ENCODE measurements at regions not wholly inside any gene's neighbourhood (a gene's known extent, or its start where the extent isn't known, plus 50 kb on each side); places are given as distances from the start of the nearest gene placed in this dataset.

- H3K27me3 ChIP-seq (ENCODE audit: control insufficient read depth in 1 of 2, insufficient read depth in 2 of 2, low read length in 2 of 2) = 0 out of 5 replicates have a peak, but pooled peaks cover 0 to 2% of the 10 kb centered on the region in 2 experiments
- H3K36me3 ChIP-seq (replicated peaks in 1 of 2; ENCODE audit: control insufficient read depth in 1 of 2, insufficient read depth in 2 of 2, low read length in 2 of 2) = no peaks in the 10 kb centered on the region
- ATAC-seq (no peak), DNase-seq (ENCODE audit: low spot score) (no peak), FAIRE-seq (no peak)
- no peak overlapping the region for H3K4me2 ChIP-seq (ENCODE audit: low read depth, low read length)
- H3K4me3 ChIP-seq (replicated peaks in 1 of 3; ENCODE audit: insufficient read depth in 1 of 3, low read depth in 2 of 3, low read length in 3 of 3) = no peak overlapping the region
- H3K27ac ChIP-seq (ENCODE audit: extremely low read length, insufficient read depth, low read length) = no peak overlapping the region
- ChIA-PET CTCF (ENCODE audit: low intra/inter-chr PET ratio, low total read pairs) (no interaction called here), POLR2A (no interaction called here)
- H3K9ac ChIP-seq (ENCODE audit: insufficient read depth, low read depth, low read length) = no peak overlapping the region
- H4K20me1 ChIP-seq (ENCODE audit: insufficient read depth, low read length) = no peaks in the 10 kb centered on the region
- H3K4me1 ChIP-seq (ENCODE audit: insufficient read depth, low read length) = no peaks in the 10 kb centered on the region
- WGBS (ENCODE audit: low lambda C conversion rate) = 15% methylated on average over 6 of the region's 6 CpGs
- no peaks in the 10 kb centered on the region for H3K79me2 ChIP-seq (ENCODE audit: insufficient read depth, low read length)
- no TSS peak for BruUV-seq (replicated peaks)
- TF ChIP-seq SRSF4 (IDR thresholded peaks at IDR 0.05; ENCODE audit: low read depth, low read length, poor library complexity, severe bottlenecking) = no peak
- intact Hi-C loops (cut with micrococcal nuclease; ENCODE audit: unreplicated experiment) (no loop called here), in situ Hi-C loops (cut with HindIII; ENCODE audit: extremely low pct_ligation_motif_present, low pct_unique_long_range_greater_than_20kb) (no loop called here)
- no peaks in the 10 kb centered on the region for H3K9me3 ChIP-seq (ENCODE audit: low read length)
- no peak overlapping the region for H2AFZ ChIP-seq (ENCODE audit: low read length)
These were observed 130.4 kb upstream of the BMPER start for GRCh38 chr7:33774762-33775523.

- no peaks in the 10 kb centered on the region for H3K4me1 ChIP-seq (ENCODE audit: insufficient read depth, low read length)
- H2AFZ ChIP-seq (ENCODE audit: low read length) = no peak overlapping the region
- no peaks in the 10 kb centered on the region for H4K20me1 ChIP-seq (ENCODE audit: insufficient read depth, low read length)
- H3K9ac ChIP-seq (ENCODE audit: insufficient read depth, low read depth, low read length) = no peak overlapping the region
- H3K79me2 ChIP-seq (ENCODE audit: insufficient read depth, low read length) = no peaks in the 10 kb centered on the region
- H3K36me3 ChIP-seq (replicated peaks in 1 of 2; ENCODE audit: control insufficient read depth in 1 of 2, insufficient read depth in 2 of 2, low read length in 2 of 2) = no peaks in the 10 kb centered on the region
- no peak for FAIRE-seq
- no peaks in the 10 kb centered on the region for H3K9me3 ChIP-seq (ENCODE audit: low read length)
- no peak overlapping the region for H3K4me3 ChIP-seq (replicated peaks in 1 of 3; ENCODE audit: insufficient read depth in 1 of 3, low read depth in 2 of 3, low read length in 3 of 3)
- WGBS (ENCODE audit: low lambda C conversion rate) = 33% methylated on average over 4 of the region's 4 CpGs
- in situ Hi-C loops (cut with HindIII; ENCODE audit: extremely low pct_ligation_motif_present, low pct_unique_long_range_greater_than_20kb) (no loop called here), intact Hi-C loops (cut with micrococcal nuclease; ENCODE audit: unreplicated experiment) (no loop called here)
- POLR2A ChIA-PET = no interaction called here
- H3K27ac ChIP-seq (ENCODE audit: extremely low read length, insufficient read depth, low read length) = no peak overlapping the region
- ATAC-seq = no peak
- no TSS peak for BruUV-seq (replicated peaks)
- CTCF ChIA-PET (ENCODE audit: low intra/inter-chr PET ratio, low total read pairs) = no interaction called here
- DNase-seq (ENCODE audit: low spot score) = no peak
- H3K4me2 ChIP-seq (ENCODE audit: low read depth, low read length) = no peak overlapping the region
- TF ChIP-seq IKZF1 (IDR thresholded peaks at IDR 0.05) (no peak), ZFP82 (CRISPR knock-in tag; IDR thresholded peaks at IDR 0.05; ENCODE audit: borderline replicate concordance) (no peak), THAP11 (CRISPR knock-in tag; IDR thresholded peaks at IDR 0.05) (no peak), ZNF180 (CRISPR knock-in tag; IDR thresholded peaks at IDR 0.05; ENCODE audit: borderline replicate concordance, low read depth) (no peak), DPF2 (CRISPR knock-in tag; IDR thresholded peaks at IDR 0.05; ENCODE audit: borderline replicate concordance, low read depth) (no peak), ZNF691 (CRISPR knock-in tag; IDR thresholded peaks at IDR 0.05; ENCODE audit: borderline replicate concordance, low read depth) (no peak), ZNF263 (CRISPR knock-in tag; IDR thresholded peaks at IDR 0.05) (no peak), PHF21A (CRISPR knock-in tag; IDR thresholded peaks at IDR 0.05) (no peak), EHMT2 (IDR thresholded peaks at IDR 0.05; ENCODE audit: borderline replicate concordance, low read depth, low read length) (no peak)
- no peaks in the 10 kb centered on the region for H3K27me3 ChIP-seq (ENCODE audit: control insufficient read depth in 1 of 2, insufficient read depth in 2 of 2, low read length in 2 of 2)
These were observed 129.5 kb upstream of the BMPER start for GRCh38 chr7:33775790-33776189.

Measured in HepG2 (cell line).